ENCODE measurements at regions not wholly inside any gene's neighbourhood (a gene's known extent, or its start where the extent isn't known, plus 50 kb on each side); places are given as distances from the start of the nearest gene placed in this dataset.
"Not testable (repeated sequence)": the region's sequence is repeated elsewhere in the genome, so short reads cannot be mapped to it uniquely, and the experiment has no call there.

DNA sequence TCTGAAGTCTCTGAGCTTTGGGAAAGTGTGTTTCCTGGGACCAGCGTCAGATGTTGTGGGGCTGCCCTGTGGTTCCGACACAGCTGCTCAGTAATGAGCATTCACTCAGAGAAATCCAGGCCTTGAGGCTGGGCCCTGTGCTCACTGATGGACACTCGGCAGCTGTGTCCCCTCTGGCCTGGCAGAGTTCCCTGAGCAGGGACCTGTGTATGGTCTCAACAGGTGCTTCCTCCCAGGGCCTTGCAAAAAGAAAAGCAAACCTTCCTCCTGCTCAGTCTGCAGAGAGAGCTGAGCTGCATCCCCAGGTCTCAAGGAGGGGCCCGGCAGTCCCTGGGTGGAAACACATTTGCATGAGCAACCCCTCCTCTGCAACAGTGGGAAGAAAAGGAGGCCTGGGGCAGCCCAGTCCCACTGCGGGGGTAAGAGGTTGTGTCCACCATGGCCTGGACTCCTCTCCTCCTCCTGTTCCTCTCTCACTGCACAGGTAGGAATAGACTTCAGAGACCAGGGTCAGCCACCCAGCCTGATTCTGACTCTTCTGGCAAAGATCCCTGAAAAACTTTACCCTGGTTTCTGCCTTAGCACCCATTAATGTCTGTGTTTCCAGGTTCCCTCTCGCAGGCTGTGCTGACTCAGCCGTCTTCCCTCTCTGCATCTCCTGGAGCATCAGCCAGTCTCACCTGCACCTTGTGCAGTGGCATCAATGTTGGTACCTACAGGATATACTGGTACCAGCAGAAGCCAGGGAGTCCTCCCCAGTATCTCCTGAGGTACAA is 131.2 kb downstream of the VPREB1 start:
- no peak for TF ChIP-seq POLR2A (IDR thresholded peaks at IDR 0.05)
- TF ChIP-seq, protein P1, sequence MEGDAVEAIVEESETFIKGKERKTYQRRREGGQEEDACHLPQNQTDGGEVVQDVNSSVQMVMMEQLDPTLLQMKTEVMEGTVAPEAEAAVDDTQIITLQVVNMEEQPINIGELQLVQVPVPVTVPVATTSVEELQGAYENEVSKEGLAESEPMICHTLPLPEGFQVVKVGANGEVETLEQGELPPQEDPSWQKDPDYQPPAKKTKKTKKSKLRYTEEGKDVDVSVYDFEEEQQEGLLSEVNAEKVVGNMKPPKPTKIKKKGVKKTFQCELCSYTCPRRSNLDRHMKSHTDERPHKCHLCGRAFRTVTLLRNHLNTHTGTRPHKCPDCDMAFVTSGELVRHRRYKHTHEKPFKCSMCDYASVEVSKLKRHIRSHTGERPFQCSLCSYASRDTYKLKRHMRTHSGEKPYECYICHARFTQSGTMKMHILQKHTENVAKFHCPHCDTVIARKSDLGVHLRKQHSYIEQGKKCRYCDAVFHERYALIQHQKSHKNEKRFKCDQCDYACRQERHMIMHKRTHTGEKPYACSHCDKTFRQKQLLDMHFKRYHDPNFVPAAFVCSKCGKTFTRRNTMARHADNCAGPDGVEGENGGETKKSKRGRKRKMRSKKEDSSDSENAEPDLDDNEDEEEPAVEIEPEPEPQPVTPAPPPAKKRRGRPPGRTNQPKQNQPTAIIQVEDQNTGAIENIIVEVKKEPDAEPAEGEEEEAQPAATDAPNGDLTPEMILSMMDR (IDR thresholded peaks at IDR 0.05) = no peak
- Histone ChIP-seq H3K4me1 (no peaks in the 10 kb centered on the region), H3K27me3 (no peaks in the 10 kb centered on the region), H3K36me3 (no peaks in the 10 kb centered on the region), H3K9me3 (no peaks in the 10 kb centered on the region), H3K27ac (no peak overlapping the region), H3K4me3 (no peak overlapping the region)
- intact Hi-C loops (cut with DNase I) = no loop called here
- 53% methylated on average over 3 of the region's 7 CpGs for WGBS (ENCODE audit: insufficient coverage, low coverage, low lambda C conversion rate, missing lambda C conversion rate)
- DNase-seq = no peak
- ATAC-seq = peak in 1 of 4 donors; percentile 25

DNA sequence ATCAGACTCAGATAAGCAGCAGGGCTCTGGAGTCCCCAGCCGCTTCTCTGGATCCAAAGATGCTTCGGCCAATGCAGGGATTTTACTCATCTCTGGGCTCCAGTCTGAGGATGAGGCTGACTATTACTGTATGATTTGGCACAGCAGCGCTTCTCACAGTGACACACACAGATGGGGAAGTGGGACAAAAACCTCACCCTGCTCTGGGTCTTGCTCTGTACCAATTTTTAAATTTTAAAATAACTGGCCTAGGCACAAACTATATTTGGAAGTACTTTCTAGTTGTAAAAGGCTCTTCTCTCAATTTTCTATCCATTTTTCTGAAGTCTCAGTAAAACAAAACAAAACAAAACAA is 131.7 kb downstream of the VPREB1 start:
- no peak overlapping the region for H3K27ac ChIP-seq
- no peaks in the 10 kb centered on the region for H3K36me3 ChIP-seq
- no peaks in the 10 kb centered on the region for H3K27me3 ChIP-seq
- ATAC-seq (no peak), DNase-seq (no peak)
- no peak overlapping the region for H3K4me3 ChIP-seq
- no peaks in the 10 kb centered on the region for H3K4me1 ChIP-seq
- intact Hi-C loops (cut with DNase I) = no loop called here
- WGBS (ENCODE audit: insufficient coverage, low coverage, low lambda C conversion rate, missing lambda C conversion rate) = 70% methylated on average over 1 of the region's 3 CpGs
- H3K9me3 ChIP-seq = no peaks in the 10 kb centered on the region
- TF ChIP-seq, protein P1 (IDR thresholded peaks at IDR 0.05) = no peak
- TF ChIP-seq POLR2A (IDR thresholded peaks at IDR 0.05) = no peak

DNA sequence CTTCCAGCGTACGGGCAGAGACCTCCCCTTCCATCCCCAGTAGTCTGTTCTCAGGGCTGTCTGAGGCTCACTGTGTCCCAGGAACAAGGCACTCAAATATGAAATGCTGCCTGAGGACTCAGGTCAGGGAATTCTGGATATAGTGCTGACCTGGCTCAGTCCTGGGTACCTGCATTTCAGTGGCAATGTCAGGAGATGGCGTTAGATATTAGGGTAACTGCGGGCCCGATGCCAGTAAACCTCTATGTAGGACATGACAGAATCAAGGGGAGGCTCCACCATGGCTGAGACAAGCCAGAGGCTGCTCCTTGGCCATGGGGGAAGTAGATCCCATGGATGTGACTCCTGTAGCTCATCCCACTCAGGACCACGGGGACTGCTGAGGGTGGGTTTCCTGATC is 131.7 kb downstream of the ZNF280B start:
- H3K27ac ChIP-seq; H3K36me3 ChIP-seq; intact Hi-C loops (cut with DNase I); DNase-seq; H3K4me1 ChIP-seq; H3K27me3 ChIP-seq; ATAC-seq; H3K4me3 ChIP-seq; H3K9me3 ChIP-seq: not testable (repeated sequence)
- 40% methylated on average over 6 of the region's 6 CpGs for WGBS (ENCODE audit: insufficient coverage, low coverage, low lambda C conversion rate, missing lambda C conversion rate)

DNA sequence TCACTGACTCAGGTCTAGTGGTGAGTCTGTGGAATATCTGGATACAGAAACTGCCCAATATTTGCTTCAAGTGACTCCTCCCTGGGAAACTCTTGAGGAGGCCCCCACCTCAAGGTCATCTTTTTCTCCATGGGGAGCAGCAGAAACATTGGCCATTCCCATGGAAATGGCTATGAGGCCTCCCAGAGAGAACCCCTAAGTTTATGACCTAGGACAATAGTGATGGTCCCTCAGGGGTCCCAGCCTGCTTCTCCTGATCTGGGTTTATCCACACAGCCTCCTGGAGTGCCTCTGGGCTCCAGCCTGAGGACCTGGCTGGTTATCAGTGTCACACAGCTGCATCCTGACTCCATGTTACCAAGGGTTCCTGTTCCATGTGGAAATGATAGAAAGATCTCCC is 131.2 kb downstream of the ZNF280B start:
- ATAC-seq = no peak
- H3K9me3 ChIP-seq = no peaks in the 10 kb centered on the region
- H3K4me3 ChIP-seq = no peak overlapping the region
- H3K36me3 ChIP-seq = no peaks in the 10 kb centered on the region
- H3K4me1 ChIP-seq = no peaks in the 10 kb centered on the region
- TF ChIP-seq, protein P1 (IDR thresholded peaks at IDR 0.05) = no peak
- no peak for TF ChIP-seq POLR2A (IDR thresholded peaks at IDR 0.05)
- H3K27me3 ChIP-seq = no peaks in the 10 kb centered on the region
- H3K27ac ChIP-seq = no peak overlapping the region
- DNase-seq = no peak
- intact Hi-C loops (cut with DNase I) = no loop called here

DNA sequence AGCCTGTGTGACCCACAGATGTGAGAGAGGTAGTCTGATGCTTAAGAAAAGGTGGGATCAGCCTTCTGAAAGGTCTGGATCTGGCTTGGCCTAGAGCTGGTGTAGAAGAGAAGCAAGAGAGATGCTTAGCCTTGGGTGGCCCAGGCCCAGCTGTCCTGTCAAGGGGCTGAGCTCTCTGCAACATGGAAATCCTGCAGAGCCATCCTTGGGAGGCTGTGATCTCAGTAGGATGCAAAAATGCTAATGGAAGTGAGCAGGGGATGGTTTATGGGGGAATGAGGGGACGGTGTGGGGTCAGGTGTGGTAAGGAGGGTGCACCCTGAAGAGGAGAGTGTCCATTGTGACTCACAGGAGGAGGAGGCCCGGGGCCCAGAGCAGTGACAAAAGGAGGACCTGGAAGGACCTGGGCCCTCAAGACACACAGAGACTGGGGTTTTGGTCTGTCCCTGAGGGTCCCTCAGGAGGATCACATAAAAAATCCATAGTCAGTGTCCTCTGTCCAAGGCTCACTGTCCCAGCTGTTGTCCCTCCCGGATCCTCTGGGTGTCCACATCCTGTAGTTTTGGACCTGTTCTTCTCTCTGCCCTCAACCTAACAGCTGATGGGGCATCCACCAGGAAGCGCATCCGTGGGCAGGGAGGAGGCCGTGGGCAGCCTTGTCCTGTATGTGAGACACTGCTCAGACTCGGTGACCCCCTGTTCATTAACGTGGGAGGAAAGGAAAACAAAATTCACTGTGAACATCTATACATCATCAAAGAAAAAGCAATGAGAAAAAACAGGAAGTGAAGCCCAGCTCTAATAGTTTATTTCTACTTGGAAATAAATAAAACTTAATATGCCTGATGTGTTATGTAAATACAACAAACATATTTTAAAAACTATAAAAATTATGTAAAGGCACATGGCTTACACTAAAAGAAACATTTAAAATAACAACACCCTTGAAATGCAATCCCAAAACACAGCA is 129.8 kb downstream of the ZNF280B start:
- no peak for TF ChIP-seq POLR2A (IDR thresholded peaks at IDR 0.05)
- Histone ChIP-seq H3K4me3 (no peak overlapping the region), H3K36me3 (no peaks in the 10 kb centered on the region), H3K27ac (no peak overlapping the region), H3K9me3 (no peaks in the 10 kb centered on the region), H3K27me3 (no peaks in the 10 kb centered on the region), H3K4me1 (no peaks in the 10 kb centered on the region)
- 29% methylated on average over 1 of the region's 8 CpGs for WGBS (ENCODE audit: insufficient coverage, low coverage, low lambda C conversion rate, missing lambda C conversion rate)
- DNase-seq (no peak), ATAC-seq (no peak)
- intact Hi-C loops (cut with DNase I) = no loop called here

Measured in right lobe of liver (tissue), 6 donors.